HepG2 (cell line): ENCODE measurements at regions not wholly inside any gene's neighbourhood (a gene's known extent, or its start where the extent isn't known, plus 50 kb on each side); places are given as distances from the start of the nearest gene placed in this dataset.
A peak's percentile ranks its signal among the peaks of the same experiment; 100 is the strongest.

Source experiments
- ATAC-seq: fragments of 200-7000 bp; cut with Tn5 transposase; 3 replicates; pipeline ENCODE4 v1.9.1; 2020; ENCODE audit warnings: mild to moderate bottlenecking, moderate library complexity
- BruUV-seq: library from RNA; stranded (reverse); fragments of 400-500 nt; replicated peaks from 2 replicates; lab custom pipeline; 2021; lab: Mats Ljungman, UMichigan
- CTCF ChIA-PET: fragments of 300-600 bp; formaldehyde crosslinking; extraction: SDS; loops from one replicate; lab custom pipeline; 2021; ENCODE audit warnings: low total read pairs, inconsistent platforms, low intra/inter-chr PET ratio; lab: Yijun Ruan, JAX
- POLR2A ChIA-PET: fragments of 350-600 bp; sonication (Branson Sonifier 250); formaldehyde crosslinking; loops from one replicate; lab custom pipeline; 2020; ENCODE audit warnings: antibody characterized with exemption, inconsistent platforms; lab: Yijun Ruan, JAX
- DNase-seq: peaks from one replicate; pipeline ENCODE4 v3.0.0-alpha.2; 2015; ENCODE audit warnings: low spot score
- FAIRE-seq: peaks from 3 replicates; lab custom pipeline; 2011; peaks lifted over from hg19 to GRCh38; lab: Jason Lieb, UNC
- H2AFZ ChIP-seq: one replicate; pipeline ENCODE4 v1.6.1; 2011; ENCODE audit warnings: low read length, inconsistent platforms
- H3K27ac ChIP-seq: fragments of 300-600 bp; 3 replicates; pipeline ENCODE4 v1.8.0; 2011; ENCODE audit warnings: mixed run types, mild to moderate bottlenecking, mixed read lengths, low read length, inconsistent platforms; ENCODE audit not compliant: insufficient read depth; ENCODE audit errors: extremely low read length
- H3K27me3 ChIP-seq, 2 experiments: fragments of 200-600 bp in 1 of 2; 2 replicates in 1 of 2; 3 replicates in 1 of 2; pipeline versions ENCODE4 v1.6.0 to v1.8.0; 2011; ENCODE audit warnings: low read length in 2 of 2, mild to moderate bottlenecking in 2 of 2, moderate library complexity in 2 of 2, inconsistent platforms in 1 of 2; ENCODE audit not compliant: insufficient read depth in 2 of 2, control insufficient read depth in 1 of 2
- H3K36me3 ChIP-seq, 2 experiments: fragments of 200-600 bp in 1 of 2; replicated peaks in 1 of 2; 2 replicates in 1 of 2; 3 replicates in 1 of 2; pipeline versions ENCODE4 v1.5.1 to v1.8.0; 2011; ENCODE audit warnings: low read length in 2 of 2, inconsistent platforms in 1 of 2; ENCODE audit not compliant: insufficient read depth in 2 of 2, control insufficient read depth in 1 of 2
- H3K4me1 ChIP-seq: 2 replicates; pipeline ENCODE4 v1.5.1; 2012; ENCODE audit warnings: low read length, inconsistent platforms; ENCODE audit not compliant: insufficient read depth
- H3K4me2 ChIP-seq: 2 replicates; pipeline ENCODE4 v1.6.0; 2011; ENCODE audit warnings: low read depth, low read length, inconsistent platforms
- H3K4me3 ChIP-seq, 3 experiments: fragments of 200-600 bp in 1 of 3; sonication (generic), shearing (Covaris generic) in 1 of 3; replicated peaks in 1 of 3; 2 replicates each; pipeline ENCODE4 v1.5.1; 2011 to 2016; ENCODE audit warnings: low read length in 3 of 3, inconsistent platforms in 2 of 3, low read depth in 2 of 3, mild to moderate bottlenecking in 2 of 3, control low read depth in 1 of 3, mixed read lengths in 1 of 3; ENCODE audit not compliant: insufficient read depth in 1 of 3
- H3K79me2 ChIP-seq: one replicate; pipeline ENCODE4 v1.6.1; 2011; ENCODE audit warnings: low read length, inconsistent platforms; ENCODE audit not compliant: insufficient read depth
- H3K9ac ChIP-seq: 2 replicates; pipeline ENCODE4 v1.6.0; 2011; ENCODE audit warnings: mild to moderate bottlenecking, low read depth, low read length, inconsistent platforms; ENCODE audit not compliant: insufficient read depth
- H3K9me3 ChIP-seq: 2 replicates; pipeline ENCODE4 v1.5.1; 2012; ENCODE audit warnings: mild to moderate bottlenecking, low read length
- H4K20me1 ChIP-seq: 2 replicates; pipeline ENCODE4 v1.6.0; 2011; ENCODE audit warnings: inconsistent platforms, mild to moderate bottlenecking, low read length, moderate library complexity; ENCODE audit not compliant: insufficient read depth
- AGO1 ChIP-seq: fragments of 200-400 bp; formaldehyde crosslinking; IDR thresholded peaks from 2 replicates; pipeline ENCODE4 v1.6.1; 2017; ENCODE audit warnings: mild to moderate bottlenecking, low read depth, low read length, moderate library complexity; ENCODE audit not compliant: poor library complexity, severe bottlenecking
- DNMT1 ChIP-seq: sonication (generic); formaldehyde crosslinking; IDR thresholded peaks from 2 replicates; pipeline ENCODE4 v1.5.1; 2020; ENCODE audit warnings: mild to moderate bottlenecking, missing genetic modification reagents
- FOSL2 ChIP-seq: sonication (generic); formaldehyde crosslinking; IDR thresholded peaks from 2 replicates; pipeline ENCODE4 v1.4.0; 2020; ENCODE audit warnings: missing genetic modification reagents
- HNF4G ChIP-seq, 2 experiments: sonication (generic) in 1 of 2; formaldehyde crosslinking in 1 of 2; IDR thresholded peaks; 2 replicates each; pipeline versions ENCODE4 v1.4.0 to v1.6.1; 2011 to 2020; ENCODE audit warnings: borderline replicate concordance in 2 of 2, low read depth in 2 of 2, mild to moderate bottlenecking in 2 of 2, low read length in 1 of 2, missing genetic modification reagents in 1 of 2, moderate library complexity in 1 of 2
- NR1H2 ChIP-seq: sonication (generic); formaldehyde crosslinking; IDR thresholded peaks from 2 replicates; pipeline ENCODE4 v1.8.1; 2022; ENCODE audit warnings: low read depth, missing genetic modification reagents, borderline replicate concordance
- RARA ChIP-seq: IDR thresholded peaks from 2 replicates; pipeline ENCODE4 v1.6.1; 2016; ENCODE audit warnings: missing genetic modification reagents, missing compliant biosample characterization
- ZNF616 ChIP-seq: sonication (generic); formaldehyde crosslinking; IDR thresholded peaks from 2 replicates; pipeline ENCODE4 v1.5.0; 2020; ENCODE audit warnings: low read depth, mild to moderate bottlenecking, missing genetic modification reagents
- ZNF644 ChIP-seq: IDR thresholded peaks from 2 replicates; pipeline ENCODE4 v1.6.1; 2016; ENCODE audit warnings: low read depth
- WGBS: methylation state at CpG from one replicate; pipeline ENCODE4 v1.1.6; 2017; ENCODE audit warnings: low lambda C conversion rate; 5-methylcytosine and 5-hydroxymethylcytosine counted together
- in situ Hi-C: cut with HindIII; loops from 2 replicates; pipeline ENCODE4 v1.10.0; 2017; ENCODE audit warnings: low pct_unique_long_range_greater_than_20kb; ENCODE audit not compliant: extremely low pct_ligation_motif_present
- intact Hi-C: fragments of 100-400 bp; cut with micrococcal nuclease; formaldehyde crosslinking; loops from one replicate; pipeline ENCODE4 v1.10.0; 2022; ENCODE audit not compliant: unreplicated experiment
- TF ChIP-seq, protein P1 (sequence below): IDR thresholded peaks from 2 replicates; pipeline ENCODE4 v1.6.1; 2016
- TF ChIP-seq, protein P2 (sequence below): sonication (generic); formaldehyde crosslinking; IDR thresholded peaks from 2 replicates; pipeline ENCODE4 v1.5.1; 2020; ENCODE audit warnings: missing genetic modification reagents, mild to moderate bottlenecking, borderline replicate concordance

DNA sequence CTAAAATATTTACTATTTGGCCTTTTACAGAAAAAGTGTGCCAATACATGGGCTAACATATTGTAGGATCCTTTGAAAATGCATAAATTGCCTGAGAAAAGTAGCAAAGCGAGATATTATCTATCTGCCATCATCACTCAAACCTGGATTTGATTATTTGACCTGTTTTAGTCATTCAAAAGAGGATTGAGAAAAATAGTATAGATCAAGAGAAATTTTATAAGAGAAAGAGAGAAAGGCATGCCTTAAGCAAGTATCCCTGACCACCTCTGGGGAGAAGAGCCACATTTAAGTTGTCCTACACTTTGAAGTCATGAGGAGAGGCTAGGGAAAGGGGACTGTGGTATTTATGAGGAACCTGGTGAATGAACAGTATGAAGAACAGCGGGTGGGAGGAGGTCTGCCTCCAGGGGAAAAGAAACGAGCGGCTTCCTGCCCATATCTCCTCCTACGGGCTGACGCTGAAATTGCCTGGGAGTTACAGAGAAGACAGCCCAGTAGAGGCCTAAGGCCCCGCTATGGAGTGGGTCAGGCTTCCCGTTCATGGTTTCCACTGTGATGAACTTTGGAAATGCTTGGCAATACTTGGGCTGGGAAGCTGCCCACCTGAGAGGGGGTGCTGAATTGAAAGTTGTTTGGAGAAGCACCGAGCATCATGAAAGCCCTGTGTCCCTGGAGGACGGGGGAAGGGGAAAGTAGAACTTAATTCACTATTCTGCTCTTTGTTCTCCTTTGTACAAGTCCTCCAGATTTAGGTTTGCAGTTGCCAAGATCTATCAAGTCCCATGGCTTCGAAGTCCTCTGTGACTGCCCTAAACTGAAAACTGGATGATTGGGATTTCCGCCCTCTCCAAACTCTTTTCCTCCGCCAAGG lies 106.9 kb upstream of the ACSL4 start:
- H3K27me3 ChIP-seq = no peaks in the 10 kb centered on the region
- BruUV-seq = no TSS peak
- CTCF ChIA-PET = no interaction called here
- in situ Hi-C loops (no loop called here), intact Hi-C loops (no loop called here)
- H2AFZ ChIP-seq = no peak overlapping the region
- DNase-seq (no peak), FAIRE-seq (no peak), ATAC-seq (peak; percentile 69)
- no peaks in the 10 kb centered on the region for H3K9me3 ChIP-seq
- H3K9ac ChIP-seq = no peak overlapping the region
- no peaks in the 10 kb centered on the region for H4K20me1 ChIP-seq
- POLR2A ChIA-PET = interaction anchor here (1.1 kb wide), 1 partner anchor 9 kb away, joined by 5 read pairs; no protein-coding TSS in a partner anchor
- no peak overlapping the region for H3K4me3 ChIP-seq
- no peak overlapping the region for H3K4me2 ChIP-seq
- no peak overlapping the region for H3K27ac ChIP-seq
- H3K79me2 ChIP-seq = no peaks in the 10 kb centered on the region
- peaks cover 40% of the 10 kb centered on the region for H3K4me1 ChIP-seq
- H3K36me3 ChIP-seq = no peaks in the 10 kb centered on the region
- TF ChIP-seq HNF4G (IDR thresholded peaks at IDR 0.05; ENCODE audit: borderline replicate concordance, low read depth, low read length) (no peak), HNF4G (CRISPR knock-in tag; IDR thresholded peaks at IDR 0.05; ENCODE audit: borderline replicate concordance, low read depth) (no peak), DNMT1 (CRISPR knock-in tag) (no peak), NR1H2 (no peak), AGO1 (no peak), RARA (no peak), FOSL2 (CRISPR knock-in tag) (no peak), ZNF616 (no peak), ZNF644 (CRISPR knock-in tag) (no peak)
- TF ChIP-seq, protein P1, sequence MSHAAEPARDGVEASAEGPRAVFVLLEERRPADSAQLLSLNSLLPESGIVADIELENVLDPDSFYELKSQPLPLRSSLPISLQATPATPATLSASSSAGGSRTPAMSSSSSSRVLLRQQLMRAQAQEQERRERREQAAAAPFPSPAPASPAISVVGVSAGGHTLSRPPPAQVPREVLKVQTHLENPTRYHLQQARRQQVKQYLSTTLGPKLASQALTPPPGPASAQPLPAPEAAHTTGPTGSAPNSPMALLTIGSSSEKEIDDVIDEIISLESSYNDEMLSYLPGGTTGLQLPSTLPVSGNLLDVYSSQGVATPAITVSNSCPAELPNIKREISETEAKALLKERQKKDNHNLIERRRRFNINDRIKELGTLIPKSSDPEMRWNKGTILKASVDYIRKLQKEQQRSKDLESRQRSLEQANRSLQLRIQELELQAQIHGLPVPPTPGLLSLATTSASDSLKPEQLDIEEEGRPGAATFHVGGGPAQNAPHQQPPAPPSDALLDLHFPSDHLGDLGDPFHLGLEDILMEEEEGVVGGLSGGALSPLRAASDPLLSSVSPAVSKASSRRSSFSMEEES (CRISPR knock-in tag) = no peak
- TF ChIP-seq, protein P2, sequence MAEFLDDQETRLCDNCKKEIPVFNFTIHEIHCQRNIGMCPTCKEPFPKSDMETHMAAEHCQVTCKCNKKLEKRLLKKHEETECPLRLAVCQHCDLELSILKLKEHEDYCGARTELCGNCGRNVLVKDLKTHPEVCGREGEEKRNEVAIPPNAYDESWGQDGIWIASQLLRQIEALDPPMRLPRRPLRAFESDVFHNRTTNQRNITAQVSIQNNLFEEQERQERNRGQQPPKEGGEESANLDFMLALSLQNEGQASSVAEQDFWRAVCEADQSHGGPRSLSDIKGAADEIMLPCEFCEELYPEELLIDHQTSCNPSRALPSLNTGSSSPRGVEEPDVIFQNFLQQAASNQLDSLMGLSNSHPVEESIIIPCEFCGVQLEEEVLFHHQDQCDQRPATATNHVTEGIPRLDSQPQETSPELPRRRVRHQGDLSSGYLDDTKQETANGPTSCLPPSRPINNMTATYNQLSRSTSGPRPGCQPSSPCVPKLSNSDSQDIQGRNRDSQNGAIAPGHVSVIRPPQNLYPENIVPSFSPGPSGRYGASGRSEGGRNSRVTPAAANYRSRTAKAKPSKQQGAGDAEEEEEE (CRISPR knock-in tag) = no peak
- 84% methylated on average over 9 of the region's 13 CpGs for WGBS
